ENCODE measurements at regions not wholly inside any gene's neighbourhood (a gene's known extent, or its start where the extent isn't known, plus 50 kb on each side); places are given as distances from the start of the nearest gene placed in this dataset.
A peak's percentile ranks its signal among the peaks of the same experiment; 100 is the strongest.

DNA sequence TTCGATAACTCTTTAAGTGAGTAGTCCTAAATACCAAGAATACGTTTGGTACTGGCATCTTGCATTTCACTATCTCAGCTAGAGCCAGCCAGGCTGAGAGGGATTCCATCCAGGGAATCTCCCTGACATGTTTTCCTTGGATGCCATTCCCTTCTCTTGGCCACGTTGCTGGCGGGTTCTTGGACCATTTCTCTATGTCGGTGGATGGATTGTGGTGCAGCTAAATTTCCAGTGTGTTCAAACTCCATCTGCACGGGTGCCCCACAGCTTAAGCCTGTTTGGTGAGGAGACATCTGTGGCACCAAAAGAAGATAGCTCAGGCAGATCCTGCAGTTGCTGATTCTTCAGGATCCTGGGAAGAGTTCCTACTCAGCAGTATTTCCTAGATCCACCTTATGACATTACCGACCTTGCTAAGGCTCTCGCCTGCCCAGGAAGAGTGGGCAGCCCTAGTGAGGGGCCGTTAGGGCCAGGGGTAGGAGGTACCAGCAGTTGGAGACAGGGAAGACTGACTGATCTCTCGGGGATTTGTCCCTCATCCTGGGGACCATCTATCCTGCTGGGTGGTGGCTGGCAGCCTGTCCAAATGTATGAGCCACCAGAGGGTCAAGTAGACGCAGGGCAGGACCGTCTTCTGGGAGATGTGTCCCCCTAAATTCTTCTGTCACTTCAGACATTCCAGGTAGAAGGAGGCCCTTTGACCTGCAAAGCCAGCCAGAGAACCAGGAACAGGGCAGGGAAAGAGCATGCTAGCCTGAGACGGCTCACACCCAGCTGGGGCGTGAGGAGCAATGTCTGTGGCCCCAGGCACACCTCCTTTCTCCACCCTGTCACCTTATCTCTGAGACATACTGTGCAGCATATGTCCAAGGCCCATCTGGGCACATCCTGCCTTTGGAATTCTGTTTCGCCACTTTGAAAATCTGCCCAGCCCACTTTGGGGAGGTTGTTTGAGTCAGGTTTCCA is 72.6 kb upstream of the CAPRIN2 start:
- no peak for DNase-seq

- no peak for DNase-seq
These were observed 71.5 kb upstream of the CAPRIN2 start for GRCh38 chr12:30826276-30826675.

DNA sequence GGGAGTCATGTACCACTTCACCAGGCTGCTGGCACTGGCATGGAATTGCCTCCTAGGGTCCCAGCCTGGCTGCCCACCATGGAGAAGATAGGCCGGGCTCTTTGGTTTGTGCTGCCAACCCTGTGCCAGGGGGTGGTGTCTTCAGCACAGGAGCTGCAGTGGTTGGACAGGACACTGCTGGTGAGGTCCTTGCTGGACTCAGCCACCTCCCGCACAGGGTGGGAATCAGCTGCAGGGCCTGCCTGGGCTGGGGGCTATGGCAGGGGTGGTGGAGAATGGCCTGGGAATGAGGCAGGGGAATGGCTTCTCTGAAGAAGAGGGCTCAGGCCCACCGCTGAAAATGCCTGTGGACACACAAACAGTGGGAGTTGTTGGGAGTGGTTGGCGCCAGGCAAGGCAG is 70.6 kb upstream of the CAPRIN2 start:
- no peak for DNase-seq

DNA sequence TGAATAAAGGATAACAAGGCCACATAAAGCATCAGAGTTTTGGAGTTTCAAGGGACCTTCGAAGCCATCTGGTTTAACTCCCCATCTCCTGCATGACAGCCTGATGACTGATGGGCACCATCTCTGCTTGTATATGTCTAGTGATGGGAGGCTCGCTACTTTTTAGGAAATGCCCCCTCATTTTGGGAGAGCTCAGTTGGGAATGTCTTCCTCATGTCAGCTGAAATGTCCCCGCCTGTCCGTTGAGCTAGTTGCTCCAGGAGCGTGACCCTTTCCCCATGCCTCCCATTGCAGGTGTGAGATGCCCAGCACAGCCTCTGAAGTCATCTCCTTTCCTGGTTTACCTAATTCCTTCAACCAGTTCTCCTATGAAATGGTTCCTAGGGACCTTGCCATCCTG is 69.6 kb upstream of the CAPRIN2 start:
- DNase-seq, result no peak

DNA sequence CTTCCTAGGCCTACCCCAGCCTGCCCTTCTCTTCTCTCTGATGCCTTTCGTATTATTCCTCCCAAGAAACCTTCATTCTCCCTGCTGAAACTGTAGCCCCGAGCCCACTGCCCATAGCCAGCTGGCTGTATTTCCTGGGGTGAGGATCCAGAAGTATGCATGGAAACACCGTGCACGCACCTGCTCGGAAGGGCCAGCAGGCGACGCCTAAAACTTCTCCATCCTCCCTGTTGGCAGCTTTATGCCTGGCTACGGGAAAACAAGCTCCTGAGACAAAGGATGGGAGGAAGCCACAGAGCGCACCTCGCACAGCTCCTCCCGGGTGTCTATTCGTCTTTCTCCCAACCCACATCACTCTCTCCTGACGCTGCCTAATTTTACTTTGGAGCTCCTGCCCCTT is 69.0 kb upstream of the CAPRIN2 start:
- no peak for DNase-seq

GRCh38 chr12:30823156-30823699 is 68.5 kb upstream of the CAPRIN2 start:
- peak; percentile 52 for DNase-seq

GRCh38 chr12:30822385-30823155 is 67.8 kb upstream of the CAPRIN2 start:
- peak; percentile 59 for DNase-seq

GRCh38 chr12:30820406-30820946 is 65.7 kb upstream of the CAPRIN2 start:
- DNase-seq, result no peak

DNA sequence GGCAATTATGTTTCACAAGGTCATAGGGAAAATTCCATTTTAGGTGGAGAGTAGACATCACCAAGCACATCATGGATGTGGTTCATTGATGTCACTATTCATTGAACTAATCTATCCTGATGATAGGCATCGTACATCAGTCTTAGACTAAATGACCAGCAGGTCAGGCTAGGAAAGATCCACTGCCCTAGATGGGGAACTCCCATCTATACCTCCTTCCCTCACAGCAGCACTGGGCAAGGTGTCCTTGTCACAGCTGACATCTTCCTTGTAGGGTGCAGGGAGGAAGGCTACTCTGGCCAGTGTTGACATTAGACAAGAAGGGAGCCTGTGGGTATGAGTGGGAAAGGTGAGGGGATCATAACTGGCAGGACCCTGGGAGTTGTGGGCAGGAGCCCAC is 63.8 kb upstream of the CAPRIN2 start:
- no peak for DNase-seq

GRCh38 chr12:30816742-30817465 is 62.2 kb upstream of the CAPRIN2 start:
- no peak for DNase-seq

DNA sequence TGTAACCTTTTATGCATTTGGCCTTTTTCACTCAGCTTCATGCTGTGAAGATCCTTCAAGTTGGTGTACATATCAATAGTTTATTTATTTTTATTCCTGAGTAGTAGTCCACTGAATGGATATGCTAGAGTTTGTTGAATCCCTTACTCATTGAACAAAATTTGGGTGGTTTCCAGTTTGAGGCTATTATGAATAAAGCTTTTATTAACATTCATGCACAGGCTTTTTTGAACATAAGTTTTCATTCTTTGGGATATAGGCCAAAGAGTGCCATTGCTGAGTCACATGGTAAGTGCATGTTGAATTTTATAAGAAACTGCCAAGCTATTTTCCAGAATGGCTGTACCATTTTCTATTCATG is 59.5 kb upstream of the CAPRIN2 start:
- peak; percentile 15 for DNase-seq

DNA sequence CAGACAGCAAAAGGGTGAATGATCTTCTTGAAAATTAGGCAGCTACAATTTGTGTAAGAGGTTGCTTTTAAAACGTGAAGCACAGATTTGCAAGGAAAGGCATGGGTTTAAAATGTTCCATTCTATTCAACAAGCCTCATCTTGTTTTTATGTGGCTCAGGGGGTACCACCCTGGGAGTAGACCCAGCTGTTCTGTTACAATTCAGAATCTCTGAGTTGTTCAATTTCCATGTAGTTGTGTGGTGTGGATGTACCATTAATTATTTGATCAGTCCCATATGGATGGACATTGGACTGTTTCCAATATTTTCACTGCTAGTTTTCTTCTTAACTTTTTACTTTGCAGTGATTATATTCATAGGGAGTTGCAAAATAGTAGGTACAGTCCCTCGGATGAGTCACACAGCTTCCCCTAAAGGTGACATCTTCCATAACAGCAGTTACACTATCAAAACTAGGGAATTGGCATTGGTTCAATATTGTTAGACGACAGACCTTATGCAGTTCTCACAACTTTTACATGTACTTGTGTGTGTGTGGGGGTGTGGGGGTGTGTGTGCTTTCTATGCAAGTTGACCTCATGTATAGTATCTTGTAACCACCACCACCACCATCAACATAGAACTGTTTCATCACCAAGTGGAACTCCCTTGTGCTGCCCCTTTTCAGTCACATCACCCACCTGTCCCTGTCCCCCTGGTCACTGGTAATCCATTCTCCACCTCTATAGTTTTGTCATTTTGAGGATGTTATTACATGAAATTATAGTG is 59.0 kb upstream of the CAPRIN2 start:
- peak; percentile 11 for DNase-seq

DNA sequence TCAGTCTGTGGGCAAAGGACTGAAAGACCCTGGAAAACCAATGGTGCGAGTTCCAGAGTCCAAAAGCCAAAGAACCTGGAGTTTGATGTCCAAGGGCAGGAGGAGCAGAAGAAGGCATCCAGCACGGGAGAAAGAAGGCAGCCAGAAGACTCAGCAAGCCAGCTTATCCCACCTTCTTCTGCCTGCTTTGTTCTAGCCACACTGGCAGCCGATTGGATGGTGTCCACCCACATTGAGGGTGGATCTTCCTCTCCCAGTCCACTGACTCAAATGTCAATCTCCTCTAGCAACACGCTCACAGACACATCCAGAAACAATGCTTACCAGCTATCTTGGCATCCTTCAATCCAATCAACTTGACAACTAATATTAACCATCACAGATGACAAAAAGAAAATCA is 57.2 kb upstream of the CAPRIN2 start:
- no peak for DNase-seq

- no peak for DNase-seq
These were observed 56.2 kb upstream of the CAPRIN2 start for GRCh38 chr12:30810918-30811317.

- DNase-seq, result no peak
These were observed 52.9 kb upstream of the CAPRIN2 start for GRCh38 chr12:30807695-30808034.

DNA sequence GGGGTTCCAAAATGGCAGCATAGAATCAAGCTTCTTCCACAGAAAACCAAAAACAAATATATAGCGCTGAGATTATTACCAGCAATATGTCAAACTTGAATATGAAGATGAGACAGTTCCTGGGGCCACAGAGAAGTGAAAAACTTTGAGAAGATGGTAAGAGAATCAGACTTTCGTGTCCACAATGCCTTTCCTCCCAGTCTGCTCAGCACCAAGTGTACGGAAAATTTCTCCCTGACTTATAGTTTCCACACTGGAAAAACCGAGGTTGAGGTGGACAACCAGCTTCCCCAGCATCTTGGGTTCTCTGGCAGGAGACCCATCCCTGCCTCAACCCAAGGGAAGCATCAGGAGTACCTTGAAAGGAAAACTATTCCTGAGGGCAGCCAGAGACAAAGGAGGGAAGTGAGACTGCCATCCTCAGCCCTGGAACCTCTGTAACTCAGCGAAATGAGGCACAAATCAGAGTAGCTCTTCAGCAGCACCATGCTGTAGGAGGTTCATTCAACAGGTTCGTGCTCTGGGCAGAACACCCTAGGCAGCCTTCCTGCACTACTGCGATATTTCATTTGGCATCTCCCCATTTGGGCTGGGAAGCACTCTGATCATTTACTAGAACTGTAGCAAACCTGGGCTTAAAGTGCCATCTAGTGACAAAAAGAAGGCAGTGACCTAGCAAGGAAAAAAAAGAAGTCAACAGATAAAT is 52.4 kb upstream of the CAPRIN2 start:
- DNase-seq, result peak; percentile 74

DNA sequence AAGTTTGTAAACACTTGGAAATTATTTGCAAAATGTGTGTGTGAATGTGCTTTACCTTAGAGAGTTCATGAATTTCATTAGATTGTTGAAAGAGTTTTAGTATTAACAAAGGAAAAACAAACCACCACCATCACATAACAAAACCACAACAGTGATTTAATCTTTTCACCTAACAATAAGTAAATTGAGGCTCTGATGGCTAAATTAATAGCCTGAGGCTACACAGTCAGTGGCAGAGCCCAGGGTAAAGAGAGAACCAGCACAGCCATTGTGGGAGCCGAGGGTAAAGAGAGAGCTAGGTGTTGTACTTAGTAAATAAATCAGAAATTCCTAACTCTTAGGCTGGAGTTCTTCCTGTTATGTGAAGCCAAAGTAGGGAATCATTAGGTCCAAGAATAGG is 51.2 kb upstream of the CAPRIN2 start:
- no peak for DNase-seq

All from fibroblast of skin of right biceps (primary cell).